ENCODE measurements at regions not wholly inside any gene's neighbourhood (a gene's known extent, or its start where the extent isn't known, plus 50 kb on each side); places are given as distances from the start of the nearest gene placed in this dataset.

GRCh38 chr1:199155166-199156019, 516.6 kb downstream of the PTPRC start:
- no peak for TF ChIP-seq ZNF70 (CRISPR knock-in tag; IDR thresholded peaks at IDR 0.05)
- TF ChIP-seq CSRNP3 (CRISPR knock-in tag; IDR thresholded peaks at IDR 0.05), result no peak
- no peak for TF ChIP-seq ZNF8 (CRISPR knock-in tag; IDR thresholded peaks at IDR 0.05)
- no peak for TF ChIP-seq PATZ1 (CRISPR knock-in tag; IDR thresholded peaks at IDR 0.05; ENCODE audit: borderline replicate concordance)
- TF ChIP-seq ESRRG (CRISPR knock-in tag; IDR thresholded peaks at IDR 0.05), result no peak
- no peak for TF ChIP-seq TCF4 (CRISPR knock-in tag; IDR thresholded peaks at IDR 0.05; ENCODE audit: borderline replicate concordance)
- TF ChIP-seq ZNF565 (CRISPR knock-in tag; conservative IDR thresholded peaks at IDR 0.05; ENCODE audit: low read depth), result no peak
- TF ChIP-seq ARNTL (CRISPR knock-in tag; IDR thresholded peaks at IDR 0.05; ENCODE audit: borderline replicate concordance, low read depth), result no peak
- TF ChIP-seq CSDC2 (CRISPR knock-in tag; IDR thresholded peaks at IDR 0.05), result no peak
- TF ChIP-seq RARB (CRISPR knock-in tag; IDR thresholded peaks at IDR 0.05), result no peak
- no peak for TF ChIP-seq POU6F1 (CRISPR knock-in tag; IDR thresholded peaks at IDR 0.05; ENCODE audit: borderline replicate concordance, low read depth)
- TF ChIP-seq ZFP3 (CRISPR knock-in tag; IDR thresholded peaks at IDR 0.05), result no peak
- TF ChIP-seq ISL1 (CRISPR knock-in tag; IDR thresholded peaks at IDR 0.05), result no peak
- TF ChIP-seq SNAI2 (CRISPR knock-in tag; IDR thresholded peaks at IDR 0.05), result no peak
